WTC11 (cell line): ENCODE measurements at regions not wholly inside any gene's neighbourhood (a gene's known extent, or its start where the extent isn't known, plus 50 kb on each side); places are given as distances from the start of the nearest gene placed in this dataset.

Experiments used
- ATAC-seq: fragments of 200-7000 bp; cut with Tn5 transposase; 2 replicates; pipeline ENCODE4 v1.10.0; 2021; ENCODE audit warnings: mild to moderate bottlenecking, moderate library complexity
- CTCF ChIA-PET: fragments of 300-600 bp; sonication (Branson Sonifier 250); formaldehyde crosslinking; loops from one replicate; lab custom pipeline; 2021; ENCODE audit warnings: antibody characterized with exemption; lab: Charles Lee
- POLR2A ChIA-PET: fragments of 350-600 bp; sonication (Branson Sonifier 250); formaldehyde crosslinking; loops from one replicate; lab custom pipeline; 2021; ENCODE audit warnings: antibody characterized with exemption; lab: Charles Lee
- DNase-seq: peaks from one replicate; pipeline ENCODE4 v3.0.0; 2021; ENCODE audit warnings: low spot score
- H3K27ac Mint-ChIP-seq: 2 replicates; pipeline ENCODE4 v1.8.0; 2021; ENCODE audit warnings: mixed read lengths
- H3K27me3 Mint-ChIP-seq: 2 replicates; pipeline ENCODE4 v1.8.0; 2021; ENCODE audit warnings: low read depth, mild to moderate bottlenecking, moderate library complexity, mixed read lengths
- H3K36me3 Mint-ChIP-seq: 2 replicates; pipeline ENCODE4 v1.8.0; 2021; ENCODE audit warnings: mixed read lengths
- H3K4me1 Mint-ChIP-seq: 2 replicates; pipeline ENCODE4 v1.8.0; 2022; ENCODE audit warnings: mixed read lengths
- H3K4me3 Mint-ChIP-seq: 2 replicates; pipeline ENCODE4 v1.8.0; 2021; ENCODE audit warnings: mild to moderate bottlenecking, moderate library complexity, mixed read lengths
- H3K9me3 Mint-ChIP-seq: 2 replicates; pipeline ENCODE4 v1.8.0; 2021; ENCODE audit warnings: mixed read lengths
- ARID4B ChIP-seq: sonication (generic); formaldehyde crosslinking; IDR thresholded peaks from 2 replicates; pipeline ENCODE4 v1.8.0; 2023; ENCODE audit warnings: missing genetic modification reagents, mild to moderate bottlenecking, borderline replicate concordance
- ATF1 ChIP-seq: sonication (generic); formaldehyde crosslinking; IDR thresholded peaks from 2 replicates; pipeline ENCODE4 v1.8.1; 2023; ENCODE audit warnings: mild to moderate bottlenecking, moderate library complexity, missing genetic modification reagents
- CBFB ChIP-seq: sonication (generic); formaldehyde crosslinking; IDR thresholded peaks from 2 replicates; pipeline ENCODE4 v1.8.1; 2022; ENCODE audit warnings: mild to moderate bottlenecking, low read depth, missing genetic modification reagents
- CDX4 ChIP-seq: fragments of 250-450 bp; sonication (Bioruptor Pico); IDR thresholded peaks from 2 replicates; pipeline ENCODE4 v1.9.0; 2021; ENCODE audit warnings: moderate library complexity, mild to moderate bottlenecking, inconsistent platforms, borderline replicate concordance
- EMX1 ChIP-seq: fragments of 250-450 bp; sonication (Bioruptor Pico); IDR thresholded peaks from 2 replicates; pipeline ENCODE4 v1.8.0; 2021; ENCODE audit warnings: mild to moderate bottlenecking
- ETV6 ChIP-seq: sonication (generic); formaldehyde crosslinking; IDR thresholded peaks from 2 replicates; pipeline ENCODE4 v1.8.1; 2022; ENCODE audit warnings: mild to moderate bottlenecking, missing genetic modification reagents
- JUN ChIP-seq: sonication (generic); formaldehyde crosslinking; IDR thresholded peaks from 2 replicates; pipeline ENCODE4 v1.8.0; 2023; ENCODE audit warnings: mild to moderate bottlenecking, missing genetic modification reagents
- KAT7 ChIP-seq: sonication (generic); formaldehyde crosslinking; IDR thresholded peaks from 2 replicates; pipeline ENCODE4 v1.8.1; 2023; ENCODE audit warnings: missing genetic modification reagents, mild to moderate bottlenecking, borderline replicate concordance
- NR1H2 ChIP-seq: sonication (generic); formaldehyde crosslinking; IDR thresholded peaks from 2 replicates; pipeline ENCODE4 v1.9.0; 2021; ENCODE audit warnings: mild to moderate bottlenecking, moderate library complexity, missing genetic modification reagents
- NR3C1 ChIP-seq: sonication (generic); formaldehyde crosslinking; conservative IDR thresholded peaks from 2 replicates; pipeline ENCODE4 v1.8.1; 2023; ENCODE audit warnings: low read depth, mild to moderate bottlenecking, missing genetic modification reagents
- PREB ChIP-seq: sonication (generic); formaldehyde crosslinking; IDR thresholded peaks from 2 replicates; pipeline ENCODE4 v1.8.1; 2022; ENCODE audit warnings: mild to moderate bottlenecking, missing genetic modification reagents, moderate library complexity, borderline replicate concordance
- SP1 ChIP-seq: sonication (generic); formaldehyde crosslinking; conservative IDR thresholded peaks from 2 replicates; pipeline ENCODE4 v1.8.1; 2022; ENCODE audit warnings: missing genetic modification reagents
- TCF7 ChIP-seq: sonication (generic); formaldehyde crosslinking; IDR thresholded peaks from 2 replicates; pipeline ENCODE4 v1.8.0; 2022; ENCODE audit warnings: mild to moderate bottlenecking, low read depth, missing genetic modification reagents, moderate library complexity
- TP53 ChIP-seq: sonication (generic); formaldehyde crosslinking; IDR thresholded peaks from 2 replicates; pipeline ENCODE4 v1.8.1; 2023; ENCODE audit warnings: mild to moderate bottlenecking, missing genetic modification reagents
- USF1 ChIP-seq: sonication (generic); formaldehyde crosslinking; IDR thresholded peaks from 2 replicates; pipeline ENCODE4 v1.8.0; 2022; ENCODE audit warnings: mild to moderate bottlenecking, missing genetic modification reagents
- ZNF232 ChIP-seq: sonication (generic); formaldehyde crosslinking; IDR thresholded peaks from 2 replicates; pipeline ENCODE4 v1.8.0; 2022; ENCODE audit warnings: mild to moderate bottlenecking, missing genetic modification reagents
- ZNF281 ChIP-seq: sonication (generic); formaldehyde crosslinking; IDR thresholded peaks from 2 replicates; pipeline ENCODE4 v1.8.0; 2023; ENCODE audit warnings: mild to moderate bottlenecking, missing genetic modification reagents
- ZNF416 ChIP-seq: fragments of 250-450 bp; sonication (Bioruptor Pico); IDR thresholded peaks from 2 replicates; pipeline ENCODE4 v1.9.0; 2021; ENCODE audit warnings: mild to moderate bottlenecking, inconsistent platforms
- ZNF532 ChIP-seq: fragments of 250-450 bp; sonication (Bioruptor Pico); IDR thresholded peaks from 2 replicates; pipeline ENCODE4 v1.9.0; 2021; ENCODE audit warnings: mild to moderate bottlenecking, borderline replicate concordance
- ZNF671 ChIP-seq: fragments of 250-450 bp; sonication (Bioruptor Pico); IDR thresholded peaks from 2 replicates; pipeline ENCODE4 v1.8.0; 2021; ENCODE audit warnings: mild to moderate bottlenecking
- ZSCAN18 ChIP-seq: fragments of 250-450 bp; sonication (Bioruptor Pico); IDR thresholded peaks from 2 replicates; pipeline ENCODE4 v2.1.2; 2022; ENCODE audit warnings: mild to moderate bottlenecking, moderate library complexity

- ATAC-seq (no peak), DNase-seq (no peak)
- CTCF ChIA-PET, result no interaction called here
- Mint-ChIP-seq H3K4me1 (peaks cover 11% of the 10 kb centered on the region), H3K4me3 (no peak overlapping the region), H3K36me3 (no peaks in the 10 kb centered on the region), H3K9me3 (no peaks in the 10 kb centered on the region), H3K27me3 (no peaks in the 10 kb centered on the region), H3K27ac (no peak overlapping the region)
- TF ChIP-seq USF1 (CRISPR knock-in tag) (no peak), JUN (no peak), NR1H2 (CRISPR knock-in tag) (no peak), ZSCAN18 (CRISPR knock-in tag) (no peak), ETV6 (no peak), ZNF281 (CRISPR knock-in tag) (no peak), ZNF671 (CRISPR knock-in tag) (no peak), ZNF232 (CRISPR knock-in tag) (no peak), NR3C1 (no peak), CDX4 (CRISPR knock-in tag) (no peak), ZNF416 (CRISPR knock-in tag) (no peak), ATF1 (CRISPR knock-in tag) (no peak), KAT7 (no peak), SP1 (CRISPR knock-in tag) (no peak), ARID4B (CRISPR knock-in tag) (no peak)
- POLR2A ChIA-PET, result no interaction called here
Measured at GRCh38 chr7:84565345-84566074, 370.9 kb upstream of the SEMA3A start.

GRCh38 chr7:84553711-84554110, 359.1 kb upstream of the SEMA3A start:
- Mint-ChIP-seq H3K9me3 (peaks cover 15% of the 10 kb centered on the region), H3K27ac (no peak overlapping the region), H3K4me1 (peaks cover 12% of the 10 kb centered on the region), H3K4me3 (no peak overlapping the region), H3K27me3 (no peaks in the 10 kb centered on the region), H3K36me3 (peaks cover 10% of the 10 kb centered on the region)
- DNase-seq, result no peak
- ChIA-PET POLR2A (no interaction called here), CTCF (no interaction called here)
- ATAC-seq, result no peak
- TF ChIP-seq TP53 (CRISPR knock-in tag) (no peak), EMX1 (CRISPR knock-in tag) (no peak), PREB (CRISPR knock-in tag) (no peak), TCF7 (CRISPR knock-in tag) (no peak), ZNF532 (CRISPR knock-in tag) (no peak), CBFB (CRISPR knock-in tag) (no peak)
